ENCODE measurements at regions not wholly inside any gene's neighbourhood (a gene's known extent, or its start where the extent isn't known, plus 50 kb on each side); places are given as distances from the start of the nearest gene placed in this dataset.
"Not testable (repeated sequence)": the region's sequence is repeated elsewhere in the genome, so short reads cannot be mapped to it uniquely, and the experiment has no call there.

DNA sequence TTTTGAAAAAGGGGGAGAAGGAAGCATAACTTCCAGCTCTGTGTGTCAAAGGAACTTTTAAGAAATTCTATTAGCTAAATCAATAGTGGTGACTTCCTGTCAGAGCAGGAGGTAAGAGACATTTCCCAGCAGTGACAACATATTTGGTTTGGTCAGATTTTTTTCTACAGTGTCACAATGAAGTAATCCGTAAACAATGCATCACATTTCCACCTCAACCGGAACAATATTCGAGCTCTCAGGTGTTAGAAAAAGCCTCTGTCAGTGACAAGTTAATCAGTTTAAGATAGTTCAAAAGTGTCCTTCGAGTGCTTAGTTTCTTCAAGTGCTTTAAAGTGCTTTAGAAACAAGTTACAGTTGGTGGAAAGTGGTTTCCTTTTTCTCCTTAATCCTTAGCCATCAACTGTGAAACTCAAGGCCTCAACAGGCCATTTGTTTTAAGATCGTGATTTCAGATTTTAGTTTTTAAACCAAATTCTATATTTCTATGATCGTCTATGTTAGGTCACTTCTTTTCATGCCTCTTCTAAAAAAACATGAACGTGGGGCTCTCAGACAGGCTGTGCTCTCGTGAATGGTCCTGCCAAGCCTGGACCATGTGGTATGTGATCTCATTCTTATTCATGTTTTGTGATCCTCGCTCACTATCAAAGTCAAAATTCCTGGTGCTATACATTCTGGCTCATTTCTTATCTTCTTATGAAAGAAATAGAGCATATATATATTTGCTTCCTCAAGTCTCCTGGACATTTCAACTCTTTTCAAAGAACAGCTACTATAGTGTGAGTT lies 181.9 kb upstream of the HMHB1 start:
- DNase-seq (ENCODE audit: low read depth, low spot score), result no peak

DNA sequence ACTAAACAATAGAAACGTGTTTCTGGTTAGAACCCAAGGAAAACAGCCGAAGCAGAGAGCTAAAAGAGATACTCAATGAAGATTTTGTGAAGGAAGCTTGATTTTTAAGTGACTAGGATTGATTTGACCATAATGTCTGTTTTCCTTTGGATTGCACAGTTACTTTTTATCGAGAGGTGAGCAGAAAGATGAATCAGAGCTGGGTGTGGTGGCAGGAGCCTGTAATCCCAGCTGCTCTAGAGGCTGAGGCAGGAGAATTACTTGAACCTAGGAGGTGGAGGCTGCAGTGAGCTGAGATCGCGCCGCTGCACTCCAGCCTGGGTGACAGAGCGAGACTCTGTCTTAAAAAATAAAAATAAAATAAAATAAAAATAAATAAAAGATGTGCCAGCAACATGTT lies 186.9 kb upstream of the HMHB1 start:
- H3K27ac ChIP-seq (ENCODE audit: control insufficient read depth, insufficient read depth, low read length); H3K9me1 ChIP-seq (ENCODE audit: control insufficient read depth, extremely low read depth, insufficient read depth, low read length); H3K9me3 ChIP-seq (ENCODE audit: control insufficient read depth, low read depth, low read length); FAIRE-seq; H3K4me2 ChIP-seq (ENCODE audit: control insufficient read depth, extremely low read depth, insufficient read depth, low read depth, low read length); H3K9ac ChIP-seq (ENCODE audit: control insufficient read depth, extremely low read depth, insufficient read depth, low read length); dilution Hi-C loops (cut with MboI; ENCODE audit: extremely low pct_ligation_motif_present, low sequenced_read_pairs); H4K20me1 ChIP-seq (ENCODE audit: control insufficient read depth, extremely low read depth, insufficient read depth, low read length); H3K79me2 ChIP-seq (ENCODE audit: control insufficient read depth, insufficient read depth, low read length); H3K36me3 ChIP-seq (ENCODE audit: control insufficient read depth in 2 of 2, extremely low read depth in 1 of 2, insufficient read depth in 2 of 2, low read length in 2 of 2); H3K4me3 ChIP-seq (ENCODE audit: control insufficient read depth in 2 of 3, extremely low read depth in 1 of 3, insufficient read depth in 2 of 3, low read depth in 1 of 3, low read length in 3 of 3); H3K4me1 ChIP-seq (ENCODE audit: control insufficient read depth, extremely low read depth, insufficient read depth, low read length); H2AFZ ChIP-seq (ENCODE audit: control insufficient read depth, low read length); DNase-seq (ENCODE audit: low read depth, low spot score); H3K27me3 ChIP-seq (ENCODE audit: control insufficient read depth, extremely low read depth, insufficient read depth, low read length): not testable (repeated sequence)

More for the DNA sequence above, 181.9 kb upstream of the HMHB1 start:
- H3K4me1 ChIP-seq (ENCODE audit: control insufficient read depth, extremely low read depth, insufficient read depth, low read length), result no peaks in the 10 kb centered on the region
- H3K9ac ChIP-seq (ENCODE audit: control insufficient read depth, extremely low read depth, insufficient read depth, low read length), result no peak overlapping the region
- no peak overlapping the region for H3K27ac ChIP-seq (ENCODE audit: control insufficient read depth, insufficient read depth, low read length)
- no peaks in the 10 kb centered on the region for H3K9me3 ChIP-seq (ENCODE audit: control insufficient read depth, low read depth, low read length)
- no peak for FAIRE-seq
- no peaks in the 10 kb centered on the region for H3K27me3 ChIP-seq (ENCODE audit: control insufficient read depth, extremely low read depth, insufficient read depth, low read length)
- dilution Hi-C loops (cut with MboI; ENCODE audit: extremely low pct_ligation_motif_present, low sequenced_read_pairs), result no loop called here
- H3K36me3 ChIP-seq (ENCODE audit: control insufficient read depth in 2 of 2, extremely low read depth in 1 of 2, insufficient read depth in 2 of 2, low read length in 2 of 2), result no peaks in the 10 kb centered on the region
- no peak overlapping the region for H3K4me3 ChIP-seq (ENCODE audit: control insufficient read depth in 2 of 3, extremely low read depth in 1 of 3, insufficient read depth in 2 of 3, low read depth in 1 of 3, low read length in 3 of 3)
- TF ChIP-seq EZH2 (IDR thresholded peaks at IDR 0.05; ENCODE audit: low read length), result no peak
- TF ChIP-seq, protein P1, sequence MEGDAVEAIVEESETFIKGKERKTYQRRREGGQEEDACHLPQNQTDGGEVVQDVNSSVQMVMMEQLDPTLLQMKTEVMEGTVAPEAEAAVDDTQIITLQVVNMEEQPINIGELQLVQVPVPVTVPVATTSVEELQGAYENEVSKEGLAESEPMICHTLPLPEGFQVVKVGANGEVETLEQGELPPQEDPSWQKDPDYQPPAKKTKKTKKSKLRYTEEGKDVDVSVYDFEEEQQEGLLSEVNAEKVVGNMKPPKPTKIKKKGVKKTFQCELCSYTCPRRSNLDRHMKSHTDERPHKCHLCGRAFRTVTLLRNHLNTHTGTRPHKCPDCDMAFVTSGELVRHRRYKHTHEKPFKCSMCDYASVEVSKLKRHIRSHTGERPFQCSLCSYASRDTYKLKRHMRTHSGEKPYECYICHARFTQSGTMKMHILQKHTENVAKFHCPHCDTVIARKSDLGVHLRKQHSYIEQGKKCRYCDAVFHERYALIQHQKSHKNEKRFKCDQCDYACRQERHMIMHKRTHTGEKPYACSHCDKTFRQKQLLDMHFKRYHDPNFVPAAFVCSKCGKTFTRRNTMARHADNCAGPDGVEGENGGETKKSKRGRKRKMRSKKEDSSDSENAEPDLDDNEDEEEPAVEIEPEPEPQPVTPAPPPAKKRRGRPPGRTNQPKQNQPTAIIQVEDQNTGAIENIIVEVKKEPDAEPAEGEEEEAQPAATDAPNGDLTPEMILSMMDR (optimal IDR thresholded peaks at IDR 0.05 in 1 of 3, IDR thresholded peaks at IDR 0.05 in 1 of 3, conservative IDR thresholded peaks at IDR 0.05 in 1 of 3; ENCODE audit: extremely low read depth in 1 of 3, insufficient read depth in 2 of 3, low read length in 3 of 3), result no peak
- H4K20me1 ChIP-seq (ENCODE audit: control insufficient read depth, extremely low read depth, insufficient read depth, low read length), result no peaks in the 10 kb centered on the region
- no peaks in the 10 kb centered on the region for H3K9me1 ChIP-seq (ENCODE audit: control insufficient read depth, extremely low read depth, insufficient read depth, low read length)
- H3K4me2 ChIP-seq (ENCODE audit: control insufficient read depth, extremely low read depth, insufficient read depth, low read depth, low read length), result no peak overlapping the region
- H2AFZ ChIP-seq (ENCODE audit: control insufficient read depth, low read length), result no peak overlapping the region
- no peaks in the 10 kb centered on the region for H3K79me2 ChIP-seq (ENCODE audit: control insufficient read depth, insufficient read depth, low read length)

GRCh38 chr5:143624465-143624864 lies 187.5 kb upstream of the HMHB1 start:
- Histone ChIP-seq H3K4me2 (ENCODE audit: control insufficient read depth, extremely low read depth, insufficient read depth, low read depth, low read length) (no peak overlapping the region), H3K4me1 (ENCODE audit: control insufficient read depth, extremely low read depth, insufficient read depth, low read length) (no peaks in the 10 kb centered on the region), H3K27me3 (ENCODE audit: control insufficient read depth, extremely low read depth, insufficient read depth, low read length) (no peaks in the 10 kb centered on the region), H3K9me3 (ENCODE audit: control insufficient read depth, low read depth, low read length) (no peaks in the 10 kb centered on the region), H2AFZ (ENCODE audit: control insufficient read depth, low read length) (no peak overlapping the region), H3K4me3 (ENCODE audit: control insufficient read depth in 2 of 3, extremely low read depth in 1 of 3, insufficient read depth in 2 of 3, low read depth in 1 of 3, low read length in 3 of 3) (no peak overlapping the region), H4K20me1 (ENCODE audit: control insufficient read depth, extremely low read depth, insufficient read depth, low read length) (no peaks in the 10 kb centered on the region), H3K79me2 (ENCODE audit: control insufficient read depth, insufficient read depth, low read length) (no peaks in the 10 kb centered on the region), H3K9ac (ENCODE audit: control insufficient read depth, extremely low read depth, insufficient read depth, low read length) (no peak overlapping the region), H3K9me1 (ENCODE audit: control insufficient read depth, extremely low read depth, insufficient read depth, low read length) (no peaks in the 10 kb centered on the region), H3K27ac (ENCODE audit: control insufficient read depth, insufficient read depth, low read length) (no peak overlapping the region), H3K36me3 (ENCODE audit: control insufficient read depth in 2 of 2, extremely low read depth in 1 of 2, insufficient read depth in 2 of 2, low read length in 2 of 2) (no peaks in the 10 kb centered on the region)
- dilution Hi-C loops (cut with MboI; ENCODE audit: extremely low pct_ligation_motif_present, low sequenced_read_pairs), result no loop called here
- FAIRE-seq (no peak), DNase-seq (ENCODE audit: low read depth, low spot score) (no peak)
- TF ChIP-seq, protein P1 (optimal IDR thresholded peaks at IDR 0.05 in 1 of 3, IDR thresholded peaks at IDR 0.05 in 1 of 3, conservative IDR thresholded peaks at IDR 0.05 in 1 of 3; ENCODE audit: extremely low read depth in 1 of 3, insufficient read depth in 2 of 3, low read length in 3 of 3), result no peak
- no peak for TF ChIP-seq EZH2 (IDR thresholded peaks at IDR 0.05; ENCODE audit: low read length)
